Testis (tissue), 2 donors: ENCODE measurements at regions not wholly inside any gene's neighbourhood (a gene's known extent, or its start where the extent isn't known, plus 50 kb on each side); places are given as distances from the start of the nearest gene placed in this dataset.
A peak's percentile ranks its signal among the peaks of the same experiment; 100 is the strongest.
"Not testable (repeated sequence)": the region's sequence is repeated elsewhere in the genome, so short reads cannot be mapped to it uniquely, and the experiment has no call there.

Experiments used
- DNase-seq: peaks from one replicate; pipeline ENCODE4 v3.0.0-alpha.2; 2019
- H3K27ac ChIP-seq, 2 donors: fragments of 200-600 bp; sonication (generic); one replicate each; pipeline ENCODE4 v1.5.1; 2019
- H3K27me3 ChIP-seq: fragments of 200-600 bp; sonication (generic); one replicate; pipeline ENCODE4 v1.5.1; 2019
- H3K36me3 ChIP-seq: fragments of 200-600 bp; sonication (generic); one replicate; pipeline ENCODE4 v1.5.1; 2017; ENCODE audit warnings: low read depth; ENCODE audit errors: missing control alignments
- H3K4me1 ChIP-seq: fragments of 200-600 bp; sonication (generic); one replicate; pipeline ENCODE4 v1.5.1; 2019
- H3K4me3 ChIP-seq, 2 donors: fragments of 200-600 bp; sonication (generic); one replicate each; pipeline ENCODE4 v1.5.1; 2017 to 2019
- H3K9me3 ChIP-seq: fragments of 200-600 bp; sonication (generic); one replicate; pipeline ENCODE4 v1.5.1; 2017
- CTCF ChIP-seq, 3 experiments: fragments of 450-650 bp in 2 of 3; fragments of 200-600 bp in 1 of 3; sonication (generic) in 1 of 3; IDR thresholded peaks; one replicate each; pipeline ENCODE4 v1.5.1; 2016 to 2019; ENCODE audit warnings: antibody characterized with exemption in 3 of 3, mild to moderate bottlenecking in 2 of 3, moderate library complexity in 1 of 3
- POLR2A ChIP-seq: fragments of 450-650 bp; IDR thresholded peaks from one replicate; pipeline ENCODE4 v1.6.1; 2017; ENCODE audit warnings: antibody characterized with exemption, mild to moderate bottlenecking, moderate library complexity
- WGBS, 2 donors: methylation state at CpG; one replicate each; pipeline ENCODE4 v1.1.5; 2018; 5-methylcytosine and 5-hydroxymethylcytosine counted together
- intact Hi-C: fragments of 100-400 bp; cut with DNase I; formaldehyde crosslinking; loops from one replicate; pipeline ENCODE4 v1.15.1; 2023; ENCODE audit warnings: low total_unique reads

GRCh38 chr2:105669384-105669891, 75.3 kb upstream of the NCK2 start:
- intact Hi-C loops: no loop called here
- no peak for TF ChIP-seq POLR2A
- TF ChIP-seq CTCF (IDR thresholded peaks at IDR 0.05): no peak
- Histone ChIP-seq H3K36me3 (no peaks in the 10 kb centered on the region), H3K9me3 (no peaks in the 10 kb centered on the region), H3K4me1 (no peaks in the 10 kb centered on the region), H3K27ac (no peak overlapping the region), H3K4me3 (no peak overlapping the region), H3K27me3 (no peaks in the 10 kb centered on the region)
- WGBS, 2 donors: 73 to 77% methylated on average over 4 of the region's 4 CpGs
- no peak for DNase-seq

- 100% methylated on average over 1 of the region's 1 CpG for WGBS, 2 donors
- no peak for DNase-seq
- Histone ChIP-seq H3K9me3 (no peaks in the 10 kb centered on the region), H3K36me3 (no peaks in the 10 kb centered on the region), H3K4me3 (no peak overlapping the region), H3K27me3 (no peaks in the 10 kb centered on the region), H3K27ac (no peak overlapping the region), H3K4me1 (no peaks in the 10 kb centered on the region)
- TF ChIP-seq POLR2A (no peak), CTCF (IDR thresholded peaks at IDR 0.05) (no peak)
- intact Hi-C loops: no loop called here
These were observed 79.2 kb upstream of the NCK2 start for GRCh38 chr2:105665480-105665879.

GRCh38 chr2:105660489-105660888, 84.2 kb upstream of the NCK2 start:
- H3K4me3 ChIP-seq: no peak overlapping the region
- intact Hi-C loops: no loop called here
- no peaks in the 10 kb centered on the region for H3K36me3 ChIP-seq
- DNase-seq: no peak
- H3K9me3 ChIP-seq: no peaks in the 10 kb centered on the region
- WGBS, 2 donors: 92 to 96% methylated on average over 4 of the region's 4 CpGs
- H3K4me1 ChIP-seq: no peaks in the 10 kb centered on the region
- no peak overlapping the region for H3K27ac ChIP-seq
- TF ChIP-seq CTCF (IDR thresholded peaks at IDR 0.05): no peak
- no peak for TF ChIP-seq POLR2A
- no peaks in the 10 kb centered on the region for H3K27me3 ChIP-seq

GRCh38 chr2:105655723-105656606, 88.7 kb upstream of the NCK2 start:
- H3K27ac ChIP-seq, H3K36me3 ChIP-seq, intact Hi-C loops, H3K27me3 ChIP-seq, H3K4me1 ChIP-seq, H3K9me3 ChIP-seq, H3K4me3 ChIP-seq: not testable (repeated sequence)
- DNase-seq: peak; percentile 5
- 89 to 99% methylated on average over 4 of the region's 4 CpGs for whole genome bisulfite sequencing, 2 donors

GRCh38 chr2:105655244-105655643, 89.5 kb upstream of the NCK2 start:
- no peak for DNase-seq
- no peaks in the 10 kb centered on the region for H3K27me3 ChIP-seq
- TF ChIP-seq CTCF (IDR thresholded peaks at IDR 0.05) (no peak), POLR2A (no peak)
- no peak overlapping the region for H3K27ac ChIP-seq
- no peak overlapping the region for H3K4me3 ChIP-seq
- no peaks in the 10 kb centered on the region for H3K4me1 ChIP-seq
- no peaks in the 10 kb centered on the region for H3K36me3 ChIP-seq
- no peaks in the 10 kb centered on the region for H3K9me3 ChIP-seq
- intact Hi-C loops: no loop called here
